Panc1 (cell line): ENCODE measurements at regions not wholly inside any gene's neighbourhood (a gene's known extent, or its start where the extent isn't known, plus 50 kb on each side); places are given as distances from the start of the nearest gene placed in this dataset.

Source experiments
- CTCF ChIP-seq: fragments of 450-650 bp; IDR thresholded peaks from 2 replicates; pipeline ENCODE4 v1.5.1; 2017; ENCODE audit warnings: mild to moderate bottlenecking
- POLR2AphosphoS5 ChIP-seq: IDR thresholded peaks from 2 replicates; pipeline ENCODE4 v1.6.1; 2012; ENCODE audit warnings: mild to moderate bottlenecking, low read depth, low read length, moderate library complexity
- SIN3A ChIP-seq: IDR thresholded peaks from 2 replicates; pipeline ENCODE4 v1.6.1; 2012; ENCODE audit warnings: low read depth, mild to moderate bottlenecking, low read length, moderate library complexity, borderline replicate concordance; ENCODE audit not compliant: insufficient read depth

- TF ChIP-seq SIN3A (no peak), CTCF (no peak), POLR2AphosphoS5 (no peak)
Observed at GRCh38 chr10:93149761-93150160, 76.1 kb downstream of the CYP26A1 start.
